Stimulated activated CD4-positive, alpha-beta T cell treated with anti-CD3 and anti-CD28 coated beads, TNF-alpha, amount 100 ng/mL, for 48 hours (primary cell): ENCODE measurements at regions not wholly inside any gene's neighbourhood (a gene's known extent, or its start where the extent isn't known, plus 50 kb on each side); places are given as distances from the start of the nearest gene placed in this dataset.

Source experiments
- DNase-seq, 3 donors: peaks; one replicate each; pipeline ENCODE4 v3.0.0-alpha.2; 2020; ENCODE audit warnings: low read depth in 3 of 3

GRCh38 chr16:26885674-26886073, 181.1 kb upstream of the C16orf82 start:
- DNase-seq: no peak

- DNase-seq: no peak
Observed at GRCh38 chr16:26889740-26890139, 177.0 kb upstream of the C16orf82 start.

GRCh38 chr16:26898200-26898599, 168.5 kb upstream of the C16orf82 start:
- DNase-seq: no peak

DNA sequence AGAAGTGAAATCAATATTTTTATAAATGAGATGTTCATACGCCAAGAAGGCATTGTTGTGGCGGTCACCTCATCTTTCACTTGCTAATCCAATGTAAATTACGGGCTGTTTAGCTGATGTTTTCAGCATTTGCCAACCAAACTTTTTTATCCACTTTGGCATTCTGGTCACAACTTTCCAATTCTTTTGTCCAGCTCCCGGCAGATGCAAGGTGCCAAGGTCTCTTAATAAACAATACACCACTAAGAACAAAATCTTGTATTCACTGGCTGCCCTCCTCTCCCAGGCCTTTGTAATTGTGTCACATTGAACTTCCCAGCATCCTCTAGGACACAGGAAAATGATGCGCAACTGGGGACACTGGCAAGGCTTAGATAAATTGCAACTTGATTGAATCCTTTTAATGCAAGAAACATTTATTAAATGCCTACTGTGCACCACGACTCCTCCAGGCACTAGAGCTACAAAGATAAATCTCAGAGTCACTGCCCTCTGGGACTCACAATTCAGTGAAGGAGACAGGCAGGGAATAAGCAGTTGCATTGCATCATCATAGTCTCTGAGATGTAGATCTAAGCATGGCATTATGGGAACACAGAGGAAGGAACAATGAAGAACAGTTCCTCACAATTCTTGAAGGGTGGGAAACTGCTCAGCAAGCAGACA, 165.4 kb upstream of the C16orf82 start:
- DNase-seq: no peak

- no peak for DNase-seq
Observed at GRCh38 chr16:26901983-26902382, 164.7 kb upstream of the C16orf82 start.

DNA sequence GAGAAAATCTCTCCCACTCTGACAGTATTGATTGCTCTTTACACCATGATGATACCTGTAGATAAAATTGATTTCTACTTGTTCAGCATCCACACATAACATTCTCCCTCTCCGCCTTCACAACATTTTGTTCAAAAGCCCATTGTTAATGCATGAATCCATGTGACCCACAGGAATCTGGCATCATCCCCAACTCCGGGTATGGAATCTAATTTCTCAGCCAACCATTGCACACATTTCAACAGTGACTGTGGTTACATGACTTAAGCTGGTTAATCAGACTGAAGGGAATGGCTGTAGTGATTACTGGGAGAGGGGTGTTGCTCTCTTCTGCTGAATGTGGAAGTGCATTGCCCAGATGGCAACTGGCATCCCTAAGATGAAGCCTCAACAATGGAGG, 161.4 kb upstream of the C16orf82 start:
- no peak for DNase-seq

GRCh38 chr16:26909623-26910022, 157.1 kb upstream of the C16orf82 start:
- DNase-seq: no peak

DNA sequence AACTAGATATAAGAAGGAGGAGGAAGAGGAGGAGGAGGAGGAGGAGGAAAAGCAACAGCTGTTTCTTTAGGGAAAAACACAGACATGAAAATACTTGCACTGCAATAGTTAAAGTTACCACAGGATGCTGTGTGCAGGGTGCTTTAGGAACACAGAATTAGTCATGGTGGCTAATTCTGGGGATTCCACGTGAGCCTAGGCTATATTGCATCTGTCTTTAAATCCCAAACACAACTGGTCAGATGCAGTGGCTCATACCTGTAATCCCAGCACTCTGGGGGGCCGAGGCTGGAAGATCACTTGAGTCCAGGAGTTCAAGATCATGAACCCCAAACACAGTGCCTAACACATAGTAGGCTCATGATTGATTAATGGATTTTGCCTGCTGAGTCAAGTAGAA, 155.3 kb upstream of the C16orf82 start:
- no peak for DNase-seq

DNA sequence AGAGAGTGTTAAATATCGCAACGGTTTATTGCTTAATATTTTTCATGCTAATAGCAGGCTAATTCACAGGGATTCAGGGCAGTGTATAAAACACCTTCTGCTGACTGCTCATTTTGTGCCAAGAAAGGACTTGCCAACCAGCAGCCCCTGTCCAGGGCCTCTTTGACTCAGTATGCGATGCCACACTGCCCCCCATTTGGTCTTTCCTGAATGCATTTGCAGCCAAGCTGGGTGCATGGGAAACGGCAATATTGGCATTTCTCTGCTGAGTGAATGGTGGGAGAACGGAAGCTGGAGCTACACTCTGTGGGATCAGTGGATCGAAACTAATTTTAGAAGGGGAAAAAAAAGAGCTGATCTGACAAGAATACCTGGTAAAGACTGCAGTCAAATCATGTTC, 152.9 kb upstream of the C16orf82 start:
- DNase-seq: no peak

DNA sequence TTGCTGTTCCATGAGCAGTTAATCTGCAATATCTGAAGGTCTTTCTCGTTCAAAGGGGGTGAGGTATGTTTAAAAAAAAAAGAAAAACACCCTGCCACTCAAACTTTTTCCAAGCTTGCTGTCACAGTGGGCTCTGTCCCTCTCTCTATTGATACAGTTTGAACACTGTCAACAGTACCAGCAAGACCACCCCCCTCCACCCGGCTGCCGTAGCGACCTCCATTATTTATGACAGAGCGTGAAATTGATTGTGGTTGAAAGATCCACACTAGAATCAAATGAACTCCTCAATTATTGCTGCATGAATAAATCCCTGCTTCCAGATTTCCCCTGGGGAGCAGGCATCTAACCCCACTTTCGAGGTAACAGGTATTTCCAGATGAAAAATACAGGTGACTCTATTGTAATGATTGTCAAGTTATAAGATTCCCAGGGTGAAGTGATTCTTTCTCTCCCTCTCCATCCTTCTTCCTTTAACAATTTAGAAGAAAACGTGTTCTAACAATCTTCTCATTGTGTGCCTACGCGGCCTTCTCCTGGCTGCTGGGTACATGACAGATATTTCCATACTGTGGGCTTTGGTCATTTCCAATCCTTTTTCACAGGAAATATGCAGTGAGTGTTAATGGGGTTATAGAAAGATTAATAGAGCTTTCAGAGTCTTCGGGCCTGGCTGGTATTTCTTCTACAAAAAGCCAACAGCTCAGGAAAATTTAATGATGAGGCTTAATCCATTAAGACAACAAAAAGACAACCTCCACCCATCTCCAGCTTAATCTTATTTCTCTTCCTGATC, 135.7 kb upstream of the C16orf82 start:
- no peak for DNase-seq

DNA sequence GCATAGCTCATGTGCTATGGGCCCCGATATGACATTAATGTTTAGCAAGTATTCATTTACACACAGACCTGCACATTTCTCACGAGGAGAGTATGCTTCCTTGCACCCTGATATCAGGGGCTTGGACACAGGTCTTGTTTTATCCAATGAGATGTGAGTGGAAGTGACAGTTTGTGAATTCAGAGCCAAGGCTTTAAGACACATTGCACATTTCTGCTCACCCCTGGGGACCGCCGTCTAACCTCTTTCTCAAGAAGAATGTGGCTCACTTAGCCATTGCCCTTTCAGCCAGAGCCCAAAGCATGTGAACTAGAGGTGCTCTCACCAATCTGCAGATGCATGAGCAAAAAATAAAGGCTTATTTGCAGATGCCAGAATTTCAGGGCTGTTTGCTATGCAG, 116.1 kb upstream of the C16orf82 start:
- no peak for DNase-seq

- DNase-seq: no peak
Observed at GRCh38 chr16:26951950-26952349, 114.8 kb upstream of the C16orf82 start.

DNA sequence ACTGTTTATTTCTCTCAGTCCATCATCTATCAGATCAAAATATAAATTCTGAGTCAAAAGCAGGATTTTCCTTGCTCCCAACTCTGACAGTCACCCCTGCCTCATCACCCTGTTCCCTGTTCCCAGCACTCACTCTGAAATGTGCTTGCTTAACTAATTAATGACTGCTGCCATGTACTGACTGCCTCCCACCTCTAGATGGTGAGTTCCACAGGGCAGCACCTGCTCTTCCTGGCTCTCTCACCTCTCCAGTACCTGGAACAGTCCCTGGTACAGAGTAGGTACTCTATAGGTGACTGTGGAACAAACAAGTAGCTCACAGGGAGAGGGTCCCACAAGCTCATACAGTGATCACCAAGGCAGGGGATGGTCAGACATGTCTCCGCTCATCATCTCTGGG, 114.3 kb upstream of the C16orf82 start:
- no peak for DNase-seq

DNA sequence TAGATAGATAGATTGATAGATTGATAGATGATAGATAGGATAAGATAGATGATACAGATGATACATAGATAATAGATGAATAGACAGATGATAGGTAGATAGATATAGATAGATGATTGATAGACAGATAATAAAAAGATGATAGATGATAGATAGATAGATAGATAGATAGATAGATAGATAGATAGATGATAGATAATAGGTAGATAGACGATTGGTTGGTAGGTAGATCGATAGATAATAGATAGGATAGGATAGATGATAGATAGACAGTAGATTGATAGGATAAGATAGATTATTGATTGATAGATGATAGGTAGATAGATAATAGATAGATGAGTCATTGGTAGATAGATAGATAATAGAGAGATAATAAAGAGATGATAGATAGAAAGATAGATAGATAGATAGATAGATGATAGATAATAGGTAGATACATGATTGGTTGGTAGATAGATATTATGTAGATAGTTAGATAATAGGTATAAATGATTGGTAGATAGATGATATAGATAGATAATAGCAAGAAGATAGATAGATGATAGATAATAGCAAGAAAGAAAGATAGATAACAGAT, 109.4 kb upstream of the C16orf82 start:
- DNase-seq: no peak

DNA sequence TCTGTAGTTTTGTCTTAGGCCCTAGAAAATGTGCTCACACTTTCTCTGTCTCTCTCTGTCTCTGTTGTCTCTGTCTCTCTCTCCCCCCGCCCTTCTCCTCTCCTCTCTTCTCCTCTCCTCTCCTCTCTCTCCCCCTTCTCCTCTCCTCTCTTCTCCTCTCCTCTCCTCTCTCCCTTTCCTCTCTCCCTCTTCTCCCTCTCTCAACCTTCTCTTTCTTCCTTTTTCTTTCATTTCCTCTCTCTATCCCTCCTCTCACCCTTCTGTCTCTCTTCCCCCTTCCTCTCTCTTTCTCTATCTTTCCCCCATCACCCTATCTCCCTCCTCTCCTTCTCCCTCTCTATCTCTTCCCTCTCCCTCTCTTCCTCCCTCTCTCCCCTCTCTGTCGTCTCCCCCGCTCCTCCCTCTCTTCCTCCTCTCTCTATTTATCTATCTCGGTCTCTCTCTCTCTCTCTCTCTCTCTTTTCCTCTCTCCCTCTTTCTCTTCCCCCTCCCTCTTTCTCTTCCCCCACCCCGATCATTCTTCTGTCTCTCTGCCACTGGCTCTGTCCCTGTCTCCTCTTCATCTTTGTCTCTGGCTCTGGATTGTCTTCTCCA, 107.2 kb upstream of the C16orf82 start:
- DNase-seq: no peak

DNA sequence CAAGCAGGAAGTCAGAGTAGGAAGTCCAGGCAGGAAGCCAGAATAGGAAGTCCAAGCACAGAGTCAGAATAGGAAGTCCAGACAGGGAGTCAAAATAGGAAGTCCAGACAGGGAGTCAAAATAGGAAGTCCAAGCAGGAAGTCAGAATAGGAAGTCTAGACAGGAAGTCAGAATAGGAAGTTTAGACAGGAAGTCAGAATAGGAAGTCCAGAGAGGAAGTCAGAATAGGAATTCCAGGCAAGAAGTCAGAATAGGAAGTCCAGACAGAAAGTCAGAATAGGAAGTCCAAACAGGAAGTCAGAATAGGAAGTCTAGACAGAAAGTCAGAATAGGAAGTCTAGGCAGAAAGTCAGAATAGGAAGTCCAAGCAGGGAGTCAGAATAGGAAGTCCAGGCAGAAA, 105.3 kb upstream of the C16orf82 start:
- DNase-seq: no peak

GRCh38 chr16:26963109-26963508, 103.6 kb upstream of the C16orf82 start:
- DNase-seq: peak in 2 of 3 donors; percentile 8 to 14

DNA sequence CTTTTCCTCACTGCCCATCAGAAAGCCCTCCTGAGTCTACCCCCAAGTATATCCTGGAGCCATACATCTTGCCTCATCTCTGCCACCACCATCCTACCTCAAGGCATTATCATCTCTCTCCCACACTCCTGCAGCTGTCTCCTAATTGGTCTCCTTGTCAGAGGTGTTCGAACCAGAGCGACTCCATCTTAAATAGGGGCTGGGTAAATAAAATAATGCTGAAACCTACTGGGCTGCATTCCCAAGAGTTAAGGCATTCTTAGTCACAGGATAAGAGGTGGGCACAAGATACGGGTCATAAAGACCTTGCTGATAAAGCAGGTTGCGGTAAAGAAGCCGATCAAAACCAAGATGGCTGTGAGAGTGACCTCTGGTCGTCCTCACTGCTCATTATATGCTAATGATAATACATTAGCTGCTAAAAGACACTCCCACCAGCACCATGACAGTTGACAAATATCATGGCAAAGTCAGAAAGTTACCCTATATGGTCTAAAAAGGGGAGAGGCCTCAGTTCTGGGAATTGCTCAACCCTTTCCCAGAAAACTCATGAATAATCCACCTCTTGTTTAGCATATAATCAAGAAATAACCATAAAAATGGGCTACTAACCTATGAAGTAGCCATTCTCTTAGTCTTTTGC, 97.0 kb upstream of the C16orf82 start:
- no peak for DNase-seq

GRCh38 chr16:26970292-26970691, 96.4 kb upstream of the C16orf82 start:
- DNase-seq: no peak

DNA sequence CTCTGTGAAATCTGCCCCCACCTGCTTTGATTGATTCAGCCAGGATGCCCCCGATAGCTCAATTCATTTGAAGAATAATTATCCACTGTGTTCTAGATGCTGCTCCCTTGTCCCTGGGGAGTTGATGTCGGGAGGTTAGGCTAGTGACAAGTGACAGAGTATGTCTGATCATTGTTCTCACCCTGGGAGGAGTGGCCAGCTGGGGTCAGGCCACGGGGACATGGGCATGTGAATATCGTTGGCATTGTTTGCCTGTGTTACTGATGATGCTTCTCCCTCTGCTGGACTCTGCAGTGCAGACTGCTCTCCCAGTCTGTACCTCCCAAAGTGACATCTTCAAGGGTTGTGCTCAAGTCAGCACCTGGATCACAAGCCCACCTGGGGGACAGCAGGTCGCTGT, 89.9 kb upstream of the C16orf82 start:
- DNase-seq: no peak

GRCh38 chr16:26981266-26981938, 85.3 kb upstream of the C16orf82 start:
- DNase-seq: no peak

- no peak for DNase-seq
Observed at GRCh38 chr16:26982422-26982821, 84.3 kb upstream of the C16orf82 start.
